Neural cell (in vitro differentiated cells): ENCODE measurements at regions not wholly inside any gene's neighbourhood (a gene's known extent, or its start where the extent isn't known, plus 50 kb on each side); places are given as distances from the start of the nearest gene placed in this dataset.

ENCODE experiments used
- H2AFZ ChIP-seq: fragments of 200-600, 300-800 bp; sonication (generic), shearing (Covaris generic); 2 replicates; pipeline ENCODE4 v1.6.0; 2014; ENCODE audit warnings: low read depth, mild to moderate bottlenecking, antibody characterized with exemption, low read length, moderate library complexity
- H3F3A ChIP-seq: fragments of 200-600 bp; shearing (Covaris generic); 2 replicates; pipeline ENCODE4 v1.6.1; 2016; ENCODE audit warnings: mild to moderate bottlenecking, moderate library complexity, mixed read lengths, antibody characterized with exemption, low read length; ENCODE audit not compliant: insufficient read depth, poor library complexity, severe bottlenecking
- H3K27ac ChIP-seq: fragments of 200-600, 300-800 bp; sonication (generic), shearing (Covaris generic); 2 replicates; pipeline ENCODE4 v1.5.1; 2014; ENCODE audit warnings: mild to moderate bottlenecking, low read length, moderate library complexity
- H3K27me3 ChIP-seq: fragments of 300-800, 200-600 bp; sonication (generic), shearing (Covaris generic); 2 replicates; pipeline ENCODE4 v1.6.0; 2014; ENCODE audit warnings: mild to moderate bottlenecking, low read depth, low read length, moderate library complexity; ENCODE audit not compliant: insufficient read depth
- H3K36me3 ChIP-seq: fragments of 300-800, 200-600 bp; sonication (generic), shearing (Covaris generic); 2 replicates; pipeline ENCODE4 v1.5.1; 2014; ENCODE audit warnings: mild to moderate bottlenecking, antibody characterized with exemption, low read length, moderate library complexity; ENCODE audit not compliant: insufficient read depth
- H3K4me2 ChIP-seq: fragments of 300-800, 200-600 bp; sonication (generic), shearing (Covaris generic); 2 replicates; pipeline ENCODE4 v1.6.0; 2014; ENCODE audit warnings: mild to moderate bottlenecking, low read length
- H3K4me3 ChIP-seq: fragments of 300-800, 200-600 bp; sonication (generic), shearing (Covaris generic); 2 replicates; pipeline ENCODE4 v1.5.1; 2014; ENCODE audit warnings: mild to moderate bottlenecking, low read length, moderate library complexity
- H3K79me2 ChIP-seq: fragments of 200-600 bp; shearing (Covaris generic); replicated peaks from 2 replicates; pipeline ENCODE4 v1.6.0; 2014; ENCODE audit warnings: mild to moderate bottlenecking, low read length, moderate library complexity; ENCODE audit not compliant: insufficient read depth
- H3K9ac ChIP-seq: fragments of 300-800, 200-600 bp; sonication (generic), shearing (Covaris generic); 2 replicates; pipeline ENCODE4 v1.6.1; 2016; ENCODE audit warnings: mild to moderate bottlenecking, low read length, mixed read lengths
- H3K9me2 ChIP-seq: fragments of 200-600 bp; shearing (Covaris generic); 2 replicates; pipeline ENCODE4 v1.6.1; 2016; ENCODE audit warnings: mild to moderate bottlenecking, low read length, mixed read lengths; ENCODE audit not compliant: insufficient read depth
- H3K9me3 ChIP-seq: fragments of 200-600, 300-800 bp; sonication (generic), shearing (Covaris generic); 2 replicates; pipeline ENCODE4 v1.6.1; 2016; ENCODE audit warnings: mild to moderate bottlenecking, mixed run types, low read length, moderate library complexity, mixed read lengths
- H4K20me1 ChIP-seq: fragments of 200-600 bp; shearing (Covaris generic); 2 replicates; pipeline ENCODE4 v1.6.1; 2016; ENCODE audit warnings: mild to moderate bottlenecking, mixed run types; ENCODE audit not compliant: insufficient read depth
- CTCF ChIP-seq: fragments of 450-650 bp; IDR thresholded peaks from 2 replicates; pipeline ENCODE4 v1.5.1; 2014; ENCODE audit warnings: antibody characterized with exemption, mild to moderate bottlenecking, moderate library complexity; ENCODE audit not compliant: poor library complexity, severe bottlenecking
- EP300 ChIP-seq: fragments of 450-650 bp; conservative IDR thresholded peaks from 2 replicates; pipeline ENCODE4 v1.6.1; 2014; ENCODE audit warnings: antibody characterized with exemption, mild to moderate bottlenecking, moderate library complexity; ENCODE audit not compliant: poor library complexity, severe bottlenecking
- EZH2 ChIP-seq: fragments of 200-600, 300-800 bp; shearing (Covaris generic), sonication (generic); IDR thresholded peaks from 2 replicates; pipeline ENCODE4 v1.6.1; 2014; ENCODE audit warnings: antibody characterized with exemption, low read length, borderline replicate concordance, mild to moderate bottlenecking; ENCODE audit not compliant: insufficient read depth, poor library complexity, severe bottlenecking
- MXI1 ChIP-seq: fragments of 450-650 bp; conservative IDR thresholded peaks from 2 replicates; pipeline ENCODE4 v1.6.1; 2014; ENCODE audit warnings: antibody characterized with exemption, mild to moderate bottlenecking; ENCODE audit not compliant: poor library complexity, severe bottlenecking
- POLR2AphosphoS5 ChIP-seq: IDR thresholded peaks from 2 replicates; pipeline ENCODE4 v1.6.1; 2012
- RAD21 ChIP-seq: fragments of 450-650 bp; conservative IDR thresholded peaks from 2 replicates; pipeline ENCODE4 v1.6.1; 2014; ENCODE audit warnings: antibody characterized with exemption, mild to moderate bottlenecking, moderate library complexity
- REST ChIP-seq: IDR thresholded peaks from 2 replicates; pipeline ENCODE4 v1.6.1; 2012; ENCODE audit warnings: borderline replicate concordance
- SMC3 ChIP-seq: fragments of 450-650 bp; conservative IDR thresholded peaks from 2 replicates; pipeline ENCODE4 v1.6.1; 2014; ENCODE audit warnings: antibody characterized with exemption, mild to moderate bottlenecking, moderate library complexity; ENCODE audit not compliant: poor library complexity
- TAF1 ChIP-seq: IDR thresholded peaks from 2 replicates; pipeline ENCODE4 v1.6.1; 2012; ENCODE audit warnings: low read depth

GRCh38 chr6:115631028-115631427, 429.7 kb downstream of the FRK start:
- H3K9me3 ChIP-seq, result no peaks in the 10 kb centered on the region
- H3K27me3 ChIP-seq, result no peaks in the 10 kb centered on the region
- H3K9ac ChIP-seq, result no peak overlapping the region
- no peaks in the 10 kb centered on the region for H3F3A ChIP-seq
- no peaks in the 10 kb centered on the region for H3K9me2 ChIP-seq
- no peak overlapping the region for H3K4me3 ChIP-seq
- no peak for TF ChIP-seq CTCF
- TF ChIP-seq TAF1, result no peak
- no peak for TF ChIP-seq EP300
- TF ChIP-seq SMC3, result no peak
- no peak for TF ChIP-seq EZH2
- no peak for TF ChIP-seq RAD21
- TF ChIP-seq MXI1, result no peak
- no peak for TF ChIP-seq REST
- TF ChIP-seq POLR2AphosphoS5, result no peak
- no peaks in the 10 kb centered on the region for H3K79me2 ChIP-seq
- H3K36me3 ChIP-seq, result no peaks in the 10 kb centered on the region
- H3K4me2 ChIP-seq, result no peak overlapping the region
- no peak overlapping the region for H2AFZ ChIP-seq
- H3K27ac ChIP-seq, result no peak overlapping the region
- H4K20me1 ChIP-seq, result no peaks in the 10 kb centered on the region

GRCh38 chr6:115630424-115631024, 430.2 kb downstream of the FRK start:
- H2AFZ ChIP-seq, result no peak overlapping the region
- H4K20me1 ChIP-seq, result no peaks in the 10 kb centered on the region
- H3K4me3 ChIP-seq, result no peak overlapping the region
- H3K9ac ChIP-seq, result no peak overlapping the region
- no peaks in the 10 kb centered on the region for H3K79me2 ChIP-seq
- no peaks in the 10 kb centered on the region for H3K9me3 ChIP-seq
- H3K4me2 ChIP-seq, result no peak overlapping the region
- no peak overlapping the region for H3K27ac ChIP-seq
- H3F3A ChIP-seq, result no peaks in the 10 kb centered on the region
- H3K36me3 ChIP-seq, result no peaks in the 10 kb centered on the region
- no peak for TF ChIP-seq RAD21
- TF ChIP-seq SMC3, result no peak
- no peak for TF ChIP-seq TAF1
- TF ChIP-seq EP300, result no peak
- TF ChIP-seq EZH2, result no peak
- H3K27me3 ChIP-seq, result no peaks in the 10 kb centered on the region
- no peaks in the 10 kb centered on the region for H3K9me2 ChIP-seq

GRCh38 chr6:115629415-115629814, 431.3 kb downstream of the FRK start:
- Histone ChIP-seq H2AFZ (no peak overlapping the region), H3K9me3 (no peaks in the 10 kb centered on the region), H3K4me2 (no peak overlapping the region), H3K27me3 (no peaks in the 10 kb centered on the region), H3K79me2 (no peaks in the 10 kb centered on the region), H3K9ac (no peak overlapping the region), H3K27ac (no peak overlapping the region), H3K36me3 (no peaks in the 10 kb centered on the region), H4K20me1 (no peaks in the 10 kb centered on the region), H3K9me2 (no peaks in the 10 kb centered on the region), H3F3A (no peaks in the 10 kb centered on the region), H3K4me3 (no peak overlapping the region)
- TF ChIP-seq EP300, result no peak
